Mucosa of stomach (tissue), 1 donor: ENCODE measurements at regions not wholly inside any gene's neighbourhood (a gene's known extent, or its start where the extent isn't known, plus 50 kb on each side); places are given as distances from the start of the nearest gene placed in this dataset.

Experiments
- H3K27me3 ChIP-seq: one replicate; pipeline ENCODE4 v1.7.0; 2013; ENCODE audit warnings: mild to moderate bottlenecking, low read length; ENCODE audit not compliant: control insufficient read depth, insufficient read depth
- H3K36me3 ChIP-seq: one replicate; pipeline ENCODE4 v1.7.0; 2013; ENCODE audit warnings: low read length; ENCODE audit not compliant: control insufficient read depth, insufficient read depth
- H3K4me1 ChIP-seq: one replicate; pipeline ENCODE4 v1.7.0; 2013; ENCODE audit warnings: mild to moderate bottlenecking, low read length; ENCODE audit not compliant: control insufficient read depth, insufficient read depth
- H3K4me3 ChIP-seq: one replicate; pipeline ENCODE4 v1.7.0; 2013; ENCODE audit warnings: low read length
- H3K9ac ChIP-seq: one replicate; pipeline ENCODE4 v1.7.0; 2013; ENCODE audit warnings: mild to moderate bottlenecking, low read length, moderate library complexity
- H3K9me3 ChIP-seq: one replicate; pipeline ENCODE4 v1.7.0; 2013; ENCODE audit warnings: mild to moderate bottlenecking, low read length, moderate library complexity; ENCODE audit not compliant: control insufficient read depth
- donor health status: Pancreatic carcinoma.

DNA sequence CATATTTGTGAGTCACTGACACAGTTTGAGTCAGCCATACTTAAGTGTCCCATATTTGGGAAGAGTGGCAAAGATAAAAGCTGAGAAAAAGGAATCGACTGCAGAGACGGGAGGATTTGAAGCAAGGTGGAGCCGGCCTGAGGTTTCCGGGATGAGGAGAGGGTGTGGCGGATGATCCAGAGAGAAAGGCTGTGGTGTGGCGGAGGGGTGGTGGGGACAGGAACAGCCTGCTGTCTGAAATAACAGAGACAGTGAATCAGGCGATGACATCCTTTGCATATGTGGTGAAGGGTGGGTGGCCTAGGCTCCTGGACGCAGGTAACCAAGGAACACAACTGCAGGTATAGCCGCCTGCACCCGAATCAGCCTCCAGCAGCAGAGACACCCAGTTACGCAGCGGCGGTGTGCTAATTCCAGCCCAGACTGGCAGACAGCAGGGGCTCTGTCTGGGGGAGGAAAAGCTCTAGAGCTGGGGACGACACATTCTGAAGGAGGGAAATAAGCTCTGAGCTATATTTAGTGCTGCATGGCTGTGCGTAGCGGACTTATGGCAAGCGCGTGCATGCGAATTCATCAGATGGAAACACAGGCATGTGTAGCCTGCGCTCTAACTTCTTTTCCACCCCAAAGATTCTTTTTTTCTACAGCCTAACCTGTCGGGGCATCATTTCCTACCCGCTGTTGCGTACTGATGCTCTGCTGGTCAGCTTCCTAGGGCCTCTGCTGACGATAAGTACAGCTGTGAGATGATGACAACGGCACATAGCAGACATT is 62.7 kb upstream of the BARX2 start:
- Histone ChIP-seq H3K4me1 (peaks cover 42% of the 10 kb centered on the region), H3K27me3 (no peaks in the 10 kb centered on the region), H3K4me3 (no peak overlapping the region), H3K9ac (no peak overlapping the region), H3K36me3 (no peaks in the 10 kb centered on the region), H3K9me3 (no peaks in the 10 kb centered on the region)

GRCh38 chr11:129308241-129308865 is 67.3 kb upstream of the BARX2 start:
- Histone ChIP-seq H3K9ac (no peak overlapping the region), H3K4me1 (peaks cover 9% of the 10 kb centered on the region), H3K27me3 (no peaks in the 10 kb centered on the region), H3K4me3 (no peak overlapping the region), H3K36me3 (no peaks in the 10 kb centered on the region), H3K9me3 (no peaks in the 10 kb centered on the region)

DNA sequence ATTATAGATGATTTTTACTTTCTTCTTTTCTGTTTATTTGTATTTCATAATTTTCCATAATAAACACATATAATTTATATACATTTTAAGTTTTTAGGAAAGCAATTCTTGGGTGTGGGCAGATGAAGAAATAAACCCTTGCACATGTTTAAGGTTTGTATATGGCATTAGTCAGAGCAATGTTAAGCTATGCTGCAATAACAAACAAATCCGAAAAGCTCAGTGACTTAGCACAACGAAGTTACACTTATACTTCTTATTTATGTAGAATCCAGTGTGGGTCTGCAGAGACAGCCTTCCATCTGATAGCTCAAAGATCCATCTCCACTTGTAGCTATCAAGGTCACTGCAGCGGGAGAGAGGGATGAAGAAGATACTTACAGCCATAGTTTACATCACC is 68.5 kb upstream of the BARX2 start:
- no peak overlapping the region for H3K9ac ChIP-seq
- no peaks in the 10 kb centered on the region for H3K36me3 ChIP-seq
- no peaks in the 10 kb centered on the region for H3K27me3 ChIP-seq

GRCh38 chr11:129302386-129303101 is 73.1 kb upstream of the BARX2 start:
- Histone ChIP-seq H3K27me3 (no peaks in the 10 kb centered on the region), H3K4me3 (no peak overlapping the region), H3K4me1 (no peaks in the 10 kb centered on the region), H3K36me3 (no peaks in the 10 kb centered on the region), H3K9ac (no peak overlapping the region), H3K9me3 (no peaks in the 10 kb centered on the region)

More for the DNA sequence above, 68.5 kb upstream of the BARX2 start:
- Histone ChIP-seq H3K4me1 (peaks cover 4% of the 10 kb centered on the region), H3K4me3 (no peak overlapping the region), H3K9me3 (no peaks in the 10 kb centered on the region)

GRCh38 chr11:129300099-129300498 is 75.5 kb upstream of the BARX2 start:
- H3K4me1 ChIP-seq, result no peaks in the 10 kb centered on the region
- H3K36me3 ChIP-seq, result no peaks in the 10 kb centered on the region
- no peaks in the 10 kb centered on the region for H3K9me3 ChIP-seq
- H3K27me3 ChIP-seq, result no peaks in the 10 kb centered on the region
- H3K9ac ChIP-seq, result no peak overlapping the region
- H3K4me3 ChIP-seq, result no peak overlapping the region

- Histone ChIP-seq H3K9me3 (no peaks in the 10 kb centered on the region), H3K4me3 (no peak overlapping the region), H3K9ac (no peak overlapping the region), H3K36me3 (no peaks in the 10 kb centered on the region), H3K27me3 (no peaks in the 10 kb centered on the region), H3K4me1 (no peaks in the 10 kb centered on the region)
Observed at GRCh38 chr11:129298988-129299387, 76.7 kb upstream of the BARX2 start.

DNA sequence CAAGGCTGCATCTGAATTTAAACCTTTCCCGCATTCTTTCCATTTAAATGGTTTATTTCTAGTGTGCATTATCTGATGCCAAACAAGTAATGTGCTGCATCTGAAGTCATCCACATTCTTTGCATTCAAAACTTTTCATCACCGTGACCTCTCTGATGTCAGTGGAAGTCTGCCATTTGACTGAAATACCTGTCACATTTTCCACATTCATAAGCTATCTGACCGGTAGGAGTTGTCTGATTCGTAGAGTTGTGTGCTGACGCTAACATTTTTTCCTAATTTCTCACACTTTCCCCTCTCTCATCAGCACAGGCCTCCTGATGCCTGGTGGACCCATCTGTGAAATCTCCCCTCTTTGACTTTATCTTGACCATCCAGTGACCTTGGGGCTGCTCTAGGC is 79.9 kb upstream of the BARX2 start:
- no peaks in the 10 kb centered on the region for H3K9me3 ChIP-seq
- no peaks in the 10 kb centered on the region for H3K36me3 ChIP-seq
- no peaks in the 10 kb centered on the region for H3K27me3 ChIP-seq
- no peaks in the 10 kb centered on the region for H3K4me1 ChIP-seq
- no peak overlapping the region for H3K9ac ChIP-seq
- no peak overlapping the region for H3K4me3 ChIP-seq

GRCh38 chr11:129292771-129293170 is 82.9 kb upstream of the BARX2 start:
- Histone ChIP-seq H3K9me3 (no peaks in the 10 kb centered on the region), H3K27me3 (no peaks in the 10 kb centered on the region), H3K9ac (no peak overlapping the region), H3K36me3 (no peaks in the 10 kb centered on the region), H3K4me1 (peaks cover 17% of the 10 kb centered on the region), H3K4me3 (no peak overlapping the region)

DNA sequence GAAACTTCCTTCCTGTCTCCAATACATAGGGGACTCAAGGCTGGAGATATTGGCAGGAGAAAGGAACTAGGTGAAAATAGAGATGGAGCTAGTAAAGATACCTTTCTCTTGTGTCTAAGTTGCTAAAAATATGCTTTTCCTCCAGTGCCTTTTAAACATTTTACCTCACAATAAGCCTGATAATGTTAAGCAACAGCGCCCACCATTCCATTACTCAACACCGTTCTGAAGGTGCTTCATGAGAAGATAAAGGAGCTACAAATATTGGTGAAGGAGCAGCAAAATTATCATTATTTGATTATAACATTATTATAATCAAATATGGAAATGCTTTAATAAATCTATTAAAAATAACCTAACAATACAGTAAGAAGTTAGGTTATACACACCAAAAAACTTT is 83.6 kb upstream of the BARX2 start:
- H3K4me3 ChIP-seq, result no peak overlapping the region
- H3K36me3 ChIP-seq, result no peaks in the 10 kb centered on the region
- H3K9me3 ChIP-seq, result no peaks in the 10 kb centered on the region
- H3K4me1 ChIP-seq, result peaks cover 22% of the 10 kb centered on the region
- no peak overlapping the region for H3K9ac ChIP-seq
- no peaks in the 10 kb centered on the region for H3K27me3 ChIP-seq

DNA sequence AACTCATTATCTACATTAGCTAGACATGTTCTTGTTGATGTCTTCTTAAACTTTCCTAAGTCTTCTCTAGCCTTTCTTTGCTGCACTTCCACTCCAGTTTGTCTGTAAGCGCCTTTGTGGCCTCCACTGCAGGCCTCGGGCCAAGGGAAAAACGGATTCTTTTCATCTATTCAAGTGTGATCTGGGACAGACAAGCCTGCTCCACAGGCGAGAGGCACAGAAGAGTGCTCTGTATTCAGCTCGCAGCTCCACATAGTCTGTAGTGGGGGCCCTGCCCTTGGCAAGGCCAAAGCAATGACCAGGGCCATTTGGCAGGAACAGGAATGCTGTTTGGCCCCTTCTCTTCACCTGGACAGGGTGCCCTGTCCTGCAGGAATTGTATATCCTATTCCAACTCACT is 84.1 kb upstream of the BARX2 start:
- no peaks in the 10 kb centered on the region for H3K36me3 ChIP-seq
- no peak overlapping the region for H3K4me3 ChIP-seq
- H3K9ac ChIP-seq, result no peak overlapping the region
- H3K9me3 ChIP-seq, result no peaks in the 10 kb centered on the region
- H3K4me1 ChIP-seq, result peaks cover 27% of the 10 kb centered on the region
- H3K27me3 ChIP-seq, result no peaks in the 10 kb centered on the region

GRCh38 chr11:129290966-129291365 is 84.7 kb upstream of the BARX2 start:
- Histone ChIP-seq H3K36me3 (no peaks in the 10 kb centered on the region), H3K9me3 (no peaks in the 10 kb centered on the region), H3K27me3 (no peaks in the 10 kb centered on the region), H3K4me1 (peaks cover 32% of the 10 kb centered on the region), H3K9ac (no peak overlapping the region), H3K4me3 (no peak overlapping the region)

GRCh38 chr11:129289350-129290040 is 86.2 kb upstream of the BARX2 start:
- Histone ChIP-seq H3K4me1 (peaks cover 39% of the 10 kb centered on the region), H3K27me3 (no peaks in the 10 kb centered on the region), H3K36me3 (no peaks in the 10 kb centered on the region), H3K9me3 (no peaks in the 10 kb centered on the region), H3K4me3 (no peak overlapping the region), H3K9ac (no peak overlapping the region)
